H1 (cell line): ENCODE measurements at regions not wholly inside any gene's neighbourhood (a gene's known extent, or its start where the extent isn't known, plus 50 kb on each side); places are given as distances from the start of the nearest gene placed in this dataset.

ENCODE experiments used
- CHD1 ChIP-seq: IDR thresholded peaks from 2 replicates; pipeline ENCODE4 v1.6.1; 2012; ENCODE audit warnings: low read depth, low read length, improper control_type of control experiment
- CHD7 ChIP-seq: fragments of 300-600 bp; sonication (generic); IDR thresholded peaks from 2 replicates; pipeline ENCODE4 v1.7.1; 2012; ENCODE audit warnings: low read length, moderate library complexity, mild to moderate bottlenecking, inconsistent platforms; ENCODE audit not compliant: insufficient replicate concordance
- POU5F1 ChIP-seq: IDR thresholded peaks from 2 replicates; pipeline ENCODE4 v1.6.1; 2011; ENCODE audit warnings: low read depth, mild to moderate bottlenecking, low read length, moderate library complexity
- SP4 ChIP-seq: IDR thresholded peaks from 2 replicates; pipeline ENCODE4 v1.6.1; 2012; ENCODE audit warnings: low read length, inconsistent platforms

- no peak for TF ChIP-seq CHD7
- TF ChIP-seq POU5F1: no peak
- no peak for TF ChIP-seq SP4
- no peak for TF ChIP-seq CHD1
Measured at GRCh38 chr6:105728995-105729394, 326.1 kb upstream of the PREP start (continued).
